A549 (cell line): ENCODE measurements at regions not wholly inside any gene's neighbourhood (a gene's known extent, or its start where the extent isn't known, plus 50 kb on each side); places are given as distances from the start of the nearest gene placed in this dataset.

Experiments used
- ATAC-seq, 2 experiments: fragments of 200-7000 bp in 1 of 2; fragments of >200 bp in 1 of 2; cut with Nextera tagmentation in 1 of 2; cut with Tn5 transposase in 1 of 2; 3 replicates each; pipeline versions ENCODE4 v1.8.0 to v1.9.1; 2018 to 2020; ENCODE audit warnings: mild to moderate bottlenecking in 1 of 2, moderate library complexity in 1 of 2
- CTCF ChIA-PET: fragments of 300-600 bp; sonication (Branson Sonifier 250); formaldehyde crosslinking; extraction: SDS; loops from one replicate; lab custom pipeline; 2021; ENCODE audit warnings: antibody characterized with exemption, inconsistent platforms; lab: Yijun Ruan, JAX
- POLR2A ChIA-PET: fragments of 350-600 bp; formaldehyde crosslinking; extraction: SDS; loops from one replicate; lab custom pipeline; 2021; ENCODE audit warnings: antibody characterized with exemption, inconsistent platforms; lab: Yijun Ruan, JAX
- DNase-seq, 2 experiments: peaks; one replicate each; pipeline versions ENCODE4 v3.0.0 to v3.0.0-alpha.2; 2011 to 2016; ENCODE audit warnings: low read depth in 1 of 2, low spot score in 1 of 2
- FAIRE-seq: peaks from 2 replicates; lab custom pipeline; 2011; peaks lifted over from hg19 to GRCh38; lab: Jason Lieb, UNC
- H3K27ac ChIP-seq, 2 experiments: fragments of >200 bp; sonication (Bioruptor Twin); formaldehyde crosslinking; 3 replicates each; pipeline ENCODE4 v1.5.1; 2016 to 2017
- H3K4me1 ChIP-seq: fragments of >200 bp; sonication (Bioruptor Twin); formaldehyde crosslinking; 3 replicates; pipeline ENCODE4 v1.6.1; 2016
- H3K4me2 ChIP-seq: fragments of >200 bp; sonication (Bioruptor Twin); formaldehyde crosslinking; 3 replicates; pipeline ENCODE4 v1.6.1; 2016
- H3K4me3 ChIP-seq: fragments of >200 bp; sonication (Bioruptor Twin); formaldehyde crosslinking; 3 replicates; pipeline ENCODE4 v1.5.1; 2016
- H3K9me3 ChIP-seq: fragments of >200 bp; sonication (Bioruptor Twin); formaldehyde crosslinking; 3 replicates; pipeline ENCODE4 v1.6.1; 2016
- CBX2 ChIP-seq: fragments of 200-600 bp; sonication (generic); IDR thresholded peaks from 2 replicates; pipeline ENCODE4 v1.6.1; 2016; ENCODE audit warnings: low read depth, mild to moderate bottlenecking, borderline replicate concordance
- CEBPB ChIP-seq, 2 experiments: fragments of >200 bp in 1 of 2; sonication (Bioruptor Twin) in 1 of 2; formaldehyde crosslinking in 1 of 2; IDR thresholded peaks; 2 replicates each; pipeline ENCODE4 v1.6.1; 2012 to 2016
- CHD4 ChIP-seq: fragments of 200-600 bp; sonication (generic); IDR thresholded peaks from 2 replicates; pipeline ENCODE4 v1.6.1; 2016; ENCODE audit warnings: antibody characterized with exemption, mild to moderate bottlenecking, borderline replicate concordance
- EHF ChIP-seq: fragments of 250-450 bp; sonication (Bioruptor Pico); IDR thresholded peaks from 2 replicates; pipeline ENCODE4 v1.5.0; 2020; ENCODE audit warnings: mild to moderate bottlenecking
- EP300 ChIP-seq, 2 experiments: fragments of >200 bp; sonication (Bioruptor Twin); formaldehyde crosslinking; IDR thresholded peaks; 2 replicates in 1 of 2; 3 replicates in 1 of 2; pipeline ENCODE4 v1.6.1; 2016 to 2017
- FOSL2 ChIP-seq, 2 experiments: fragments of 450-650 bp in 1 of 2; fragments of >200 bp in 1 of 2; sonication (Bioruptor Twin) in 1 of 2; formaldehyde crosslinking; IDR thresholded peaks; 2 replicates each; pipeline versions ENCODE4 v1.5.0 to v1.6.1; 2016 to 2020; ENCODE audit warnings: mild to moderate bottlenecking in 1 of 2, moderate library complexity in 1 of 2
- GATA3 ChIP-seq: IDR thresholded peaks from 2 replicates; pipeline ENCODE4 v1.6.1; 2012; ENCODE audit warnings: borderline replicate concordance
- HEYL ChIP-seq: fragments of 250-450 bp; sonication (Bioruptor Pico); IDR thresholded peaks from 2 replicates; pipeline ENCODE4 v1.8.0; 2021; ENCODE audit warnings: mild to moderate bottlenecking, moderate library complexity
- HOXA7 ChIP-seq: fragments of 250-450 bp; sonication (Bioruptor Pico); IDR thresholded peaks from 2 replicates; pipeline ENCODE4 v1.5.0; 2020; ENCODE audit warnings: mild to moderate bottlenecking, moderate library complexity
- HOXB13 ChIP-seq: fragments of 250-450 bp; sonication (Bioruptor Pico); IDR thresholded peaks from 2 replicates; pipeline ENCODE4 v1.5.0; 2020; ENCODE audit warnings: low read depth, mild to moderate bottlenecking, moderate library complexity
- HOXB5 ChIP-seq: fragments of 250-450 bp; sonication (Bioruptor Pico); IDR thresholded peaks from 2 replicates; pipeline ENCODE4 v1.5.0; 2020; ENCODE audit warnings: mild to moderate bottlenecking, moderate library complexity
- JUN ChIP-seq, 2 experiments: fragments of >200 bp; sonication (Bioruptor Twin); formaldehyde crosslinking; IDR thresholded peaks; 2 replicates in 1 of 2; 3 replicates in 1 of 2; pipeline ENCODE4 v1.6.1; 2016 to 2017
- KDM1A ChIP-seq: fragments of 200-600 bp; sonication (generic); IDR thresholded peaks from 2 replicates; pipeline ENCODE4 v1.6.1; 2016; ENCODE audit warnings: low read depth, mild to moderate bottlenecking
- KDM5A ChIP-seq: fragments of 200-600 bp; sonication (generic); IDR thresholded peaks from 2 replicates; pipeline ENCODE4 v1.6.1; 2016; ENCODE audit warnings: antibody characterized with exemption, mild to moderate bottlenecking
- MAFK ChIP-seq: fragments of 450-650 bp; IDR thresholded peaks from 2 replicates; pipeline ENCODE4 v1.6.1; 2014; ENCODE audit not compliant: partially characterized antibody
- MYC ChIP-seq: IDR thresholded peaks from 2 replicates; pipeline ENCODE4 v1.6.1; 2012; ENCODE audit warnings: mild to moderate bottlenecking, inconsistent platforms, low read length, improper control_type of control experiment, borderline replicate concordance
- NPAS2 ChIP-seq: fragments of 250-450 bp; sonication (Bioruptor Pico); IDR thresholded peaks from 2 replicates; pipeline ENCODE4 v1.8.0; 2022; ENCODE audit warnings: mild to moderate bottlenecking, moderate library complexity, borderline replicate concordance
- PHF8 ChIP-seq: fragments of 200-600 bp; sonication (generic); IDR thresholded peaks from 2 replicates; pipeline ENCODE4 v1.6.1; 2016; ENCODE audit warnings: low read depth, mild to moderate bottlenecking, antibody characterized with exemption, moderate library complexity, borderline replicate concordance
- POLR2AphosphoS2 ChIP-seq: conservative IDR thresholded peaks from 2 replicates; pipeline ENCODE4 v1.6.1; 2012; ENCODE audit warnings: low read length, improper control_type of control experiment, inconsistent platforms
- RAD21 ChIP-seq, 2 experiments: fragments of >200 bp in 1 of 2; sonication (Bioruptor Twin) in 1 of 2; formaldehyde crosslinking in 1 of 2; IDR thresholded peaks in 1 of 2; conservative IDR thresholded peaks in 1 of 2; 2 replicates in 1 of 2; 3 replicates in 1 of 2; pipeline ENCODE4 v1.6.1; 2012 to 2018; ENCODE audit warnings: inconsistent platforms in 1 of 2
- RARB ChIP-seq: fragments of 250-450 bp; sonication (Bioruptor Pico); IDR thresholded peaks from 2 replicates; pipeline ENCODE4 v1.8.0; 2021; ENCODE audit warnings: mild to moderate bottlenecking, moderate library complexity
- RFX5 ChIP-seq: fragments of 450-650 bp; IDR thresholded peaks from 2 replicates; pipeline ENCODE4 v1.7.1; 2014; ENCODE audit warnings: antibody characterized with exemption, mild to moderate bottlenecking, moderate library complexity
- SMC3 ChIP-seq: fragments of >200 bp; sonication (Bioruptor Twin); formaldehyde crosslinking; IDR thresholded peaks from 3 replicates; pipeline ENCODE4 v1.6.1; 2018; ENCODE audit warnings: inconsistent platforms
- SREBF2 ChIP-seq: fragments of 450-650 bp; IDR thresholded peaks from 2 replicates; pipeline ENCODE4 v1.6.1; 2014; ENCODE audit warnings: mild to moderate bottlenecking, moderate library complexity
- TP53 ChIP-seq: fragments of 250-450 bp; sonication (Bioruptor Pico); IDR thresholded peaks from 2 replicates; pipeline ENCODE4 v1.5.0; 2021; ENCODE audit warnings: mild to moderate bottlenecking, moderate library complexity
- WGBS: methylation state at CpG from one replicate; pipeline ENCODE4 v1.1.6; 2017; ENCODE audit errors: missing lambda C conversion rate; 5-methylcytosine and 5-hydroxymethylcytosine counted together
- TF ChIP-seq, protein P1 (sequence below): IDR thresholded peaks from 2 replicates; pipeline ENCODE4 v1.6.1; 2012
- TF ChIP-seq, protein P2 (sequence below): fragments of 450-650 bp; IDR thresholded peaks from 2 replicates; pipeline ENCODE4 v1.6.1; 2014; ENCODE audit warnings: antibody characterized with exemption
- TF ChIP-seq, protein P3 (sequence below): fragments of 150-350 bp; IDR thresholded peaks from 2 replicates; pipeline ENCODE4 v1.6.1; 2014; ENCODE audit warnings: low read depth, mild to moderate bottlenecking, low read length
- TF ChIP-seq, protein P4 (sequence below): IDR thresholded peaks from 2 replicates; pipeline ENCODE4 v1.6.1; 2012
- TF ChIP-seq, protein P5 (sequence below): fragments of >200 bp; sonication (Bioruptor Twin); formaldehyde crosslinking; IDR thresholded peaks from 3 replicates; pipeline ENCODE4 v1.5.1; 2016
- TF ChIP-seq, protein P6 (sequence below): fragments of >200 bp; sonication (Bioruptor Twin); formaldehyde crosslinking; IDR thresholded peaks from 3 replicates; pipeline ENCODE4 v1.6.1; 2016

DNA sequence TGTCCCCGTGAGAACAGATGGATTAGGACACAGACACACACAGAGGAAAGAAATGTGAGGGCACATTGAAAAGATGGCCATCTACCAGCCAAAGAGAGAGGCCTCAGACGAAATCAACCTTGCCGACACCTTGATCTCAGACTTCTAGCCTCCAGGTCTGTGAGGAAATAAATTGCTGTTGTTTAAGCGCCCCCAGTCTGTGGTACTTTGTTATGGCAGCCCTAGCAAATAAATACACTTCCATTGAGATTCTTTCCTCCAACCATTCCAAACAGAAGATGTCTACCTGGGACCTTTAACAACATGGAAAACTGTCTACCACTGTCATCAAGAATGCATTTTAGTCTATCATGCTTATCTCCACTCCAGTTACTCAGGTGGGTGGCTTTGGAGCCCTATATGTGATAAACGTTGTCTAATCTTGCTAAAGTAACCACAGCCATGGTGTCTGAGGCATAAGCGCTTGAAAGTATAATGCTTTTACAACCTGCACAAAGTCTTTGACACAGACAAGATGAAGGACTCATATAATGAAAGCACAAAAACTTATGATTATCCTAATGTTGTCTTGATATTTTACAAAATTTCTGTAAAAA is 244.3 kb downstream of the MTERF1 start:
- no peak for FAIRE-seq
- no peak overlapping the region for H3K4me3 ChIP-seq
- ATAC-seq = peak in 1 of 2 experiments; percentile 73; a peak in 3 of 6 replicates
- TF ChIP-seq, protein P1, sequence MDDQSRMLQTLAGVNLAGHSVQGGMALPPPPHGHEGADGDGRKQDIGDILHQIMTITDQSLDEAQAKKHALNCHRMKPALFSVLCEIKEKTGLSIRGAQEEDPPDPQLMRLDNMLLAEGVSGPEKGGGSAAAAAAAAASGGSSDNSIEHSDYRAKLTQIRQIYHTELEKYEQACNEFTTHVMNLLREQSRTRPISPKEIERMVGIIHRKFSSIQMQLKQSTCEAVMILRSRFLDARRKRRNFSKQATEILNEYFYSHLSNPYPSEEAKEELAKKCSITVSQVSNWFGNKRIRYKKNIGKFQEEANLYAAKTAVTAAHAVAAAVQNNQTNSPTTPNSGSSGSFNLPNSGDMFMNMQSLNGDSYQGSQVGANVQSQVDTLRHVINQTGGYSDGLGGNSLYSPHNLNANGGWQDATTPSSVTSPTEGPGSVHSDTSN = no peak
- TF ChIP-seq, protein P2, sequence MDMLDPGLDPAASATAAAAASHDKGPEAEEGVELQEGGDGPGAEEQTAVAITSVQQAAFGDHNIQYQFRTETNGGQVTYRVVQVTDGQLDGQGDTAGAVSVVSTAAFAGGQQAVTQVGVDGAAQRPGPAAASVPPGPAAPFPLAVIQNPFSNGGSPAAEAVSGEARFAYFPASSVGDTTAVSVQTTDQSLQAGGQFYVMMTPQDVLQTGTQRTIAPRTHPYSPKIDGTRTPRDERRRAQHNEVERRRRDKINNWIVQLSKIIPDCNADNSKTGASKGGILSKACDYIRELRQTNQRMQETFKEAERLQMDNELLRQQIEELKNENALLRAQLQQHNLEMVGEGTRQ = no peak
- TF ChIP-seq KDM1A = no peak
- TF ChIP-seq EP300 (IDR thresholded peaks at IDR 0.05) = no peak
- no peak for TF ChIP-seq HOXB5 (CRISPR knock-in tag)
- no peak for TF ChIP-seq CHD4
- TF ChIP-seq, protein P3, sequence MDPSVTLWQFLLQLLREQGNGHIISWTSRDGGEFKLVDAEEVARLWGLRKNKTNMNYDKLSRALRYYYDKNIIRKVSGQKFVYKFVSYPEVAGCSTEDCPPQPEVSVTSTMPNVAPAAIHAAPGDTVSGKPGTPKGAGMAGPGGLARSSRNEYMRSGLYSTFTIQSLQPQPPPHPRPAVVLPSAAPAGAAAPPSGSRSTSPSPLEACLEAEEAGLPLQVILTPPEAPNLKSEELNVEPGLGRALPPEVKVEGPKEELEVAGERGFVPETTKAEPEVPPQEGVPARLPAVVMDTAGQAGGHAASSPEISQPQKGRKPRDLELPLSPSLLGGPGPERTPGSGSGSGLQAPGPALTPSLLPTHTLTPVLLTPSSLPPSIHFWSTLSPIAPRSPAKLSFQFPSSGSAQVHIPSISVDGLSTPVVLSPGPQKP = no peak
- no peak for TF ChIP-seq JUN (IDR thresholded peaks at IDR 0.05)
- TF ChIP-seq RAD21 (conservative IDR thresholded peaks at IDR 0.05 in 1 of 2, IDR thresholded peaks at IDR 0.05 in 1 of 2) = peak; percentile 55 to 70; a peak in 4 of 5 replicates
- no peak for TF ChIP-seq FOSL2 (IDR thresholded peaks at IDR 0.05)
- TF ChIP-seq FOSL2 (CRISPR knock-in tag; IDR thresholded peaks at IDR 0.05) = no peak
- TF ChIP-seq SMC3 = peak; percentile 44
- TF ChIP-seq, protein P4, sequence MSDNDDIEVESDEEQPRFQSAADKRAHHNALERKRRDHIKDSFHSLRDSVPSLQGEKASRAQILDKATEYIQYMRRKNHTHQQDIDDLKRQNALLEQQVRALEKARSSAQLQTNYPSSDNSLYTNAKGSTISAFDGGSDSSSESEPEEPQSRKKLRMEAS = no peak
- no peak for TF ChIP-seq HOXB13 (CRISPR knock-in tag)
- no peak for TF ChIP-seq NPAS2 (CRISPR knock-in tag)
- TF ChIP-seq, protein P5, sequence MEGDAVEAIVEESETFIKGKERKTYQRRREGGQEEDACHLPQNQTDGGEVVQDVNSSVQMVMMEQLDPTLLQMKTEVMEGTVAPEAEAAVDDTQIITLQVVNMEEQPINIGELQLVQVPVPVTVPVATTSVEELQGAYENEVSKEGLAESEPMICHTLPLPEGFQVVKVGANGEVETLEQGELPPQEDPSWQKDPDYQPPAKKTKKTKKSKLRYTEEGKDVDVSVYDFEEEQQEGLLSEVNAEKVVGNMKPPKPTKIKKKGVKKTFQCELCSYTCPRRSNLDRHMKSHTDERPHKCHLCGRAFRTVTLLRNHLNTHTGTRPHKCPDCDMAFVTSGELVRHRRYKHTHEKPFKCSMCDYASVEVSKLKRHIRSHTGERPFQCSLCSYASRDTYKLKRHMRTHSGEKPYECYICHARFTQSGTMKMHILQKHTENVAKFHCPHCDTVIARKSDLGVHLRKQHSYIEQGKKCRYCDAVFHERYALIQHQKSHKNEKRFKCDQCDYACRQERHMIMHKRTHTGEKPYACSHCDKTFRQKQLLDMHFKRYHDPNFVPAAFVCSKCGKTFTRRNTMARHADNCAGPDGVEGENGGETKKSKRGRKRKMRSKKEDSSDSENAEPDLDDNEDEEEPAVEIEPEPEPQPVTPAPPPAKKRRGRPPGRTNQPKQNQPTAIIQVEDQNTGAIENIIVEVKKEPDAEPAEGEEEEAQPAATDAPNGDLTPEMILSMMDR = peak; percentile 42
- no peak for TF ChIP-seq RARB
- TF ChIP-seq MAFK = no peak
- 35% methylated on average over 6 of the region's 6 CpGs for WGBS
- no peaks in the 10 kb centered on the region for H3K9me3 ChIP-seq
- no peak overlapping the region for H3K27ac ChIP-seq
- CTCF ChIA-PET = interaction anchor here (0.9 kb wide), 1 partner anchor 546 kb away, joined by 3 read pairs; no protein-coding TSS in a partner anchor
- POLR2A ChIA-PET = no interaction called here
- DNase-seq = peak in 1 of 2 experiments; percentile 46
- peaks cover under 1% of the 10 kb centered on the region; the same call in 1 of the 3 replicates for H3K4me1 ChIP-seq
- H3K4me2 ChIP-seq = no peak overlapping the region

DNA sequence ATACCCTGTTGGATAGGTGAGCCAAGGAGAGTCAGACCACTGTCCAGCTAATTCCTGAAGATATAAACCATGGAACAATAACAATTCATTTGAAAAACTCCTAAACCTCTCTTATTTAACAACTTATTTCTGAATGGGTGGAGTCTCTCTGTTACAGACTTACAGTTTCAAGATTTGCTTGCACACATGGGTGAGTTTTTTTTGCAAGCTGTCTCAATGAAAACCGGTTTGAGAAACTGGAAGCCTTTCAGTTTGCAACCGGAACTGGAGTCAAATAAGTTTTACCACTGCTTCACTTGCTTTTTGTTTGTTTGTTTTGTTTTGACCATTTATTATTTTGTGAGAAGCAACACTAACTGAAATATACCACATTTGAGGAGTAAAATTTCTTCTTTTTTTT is 243.8 kb downstream of the MTERF1 start:
- Histone ChIP-seq H3K4me2 (no peak overlapping the region), H3K9me3 (no peaks in the 10 kb centered on the region), H3K4me1 (no peaks in the 10 kb centered on the region), H3K27ac (no peak overlapping the region), H3K4me3 (no peak overlapping the region)
- ChIA-PET POLR2A (no interaction called here), CTCF (interaction anchor here (0.5 to 0.9 kb wide), 2 partner anchors 173 to 547 kb away, joined by 3 read pairs; no protein-coding TSS in a partner anchor)
- FAIRE-seq = no peak
- TF ChIP-seq KDM5A (no peak), HEYL (CRISPR knock-in tag) (no peak), GATA3 (no peak), CEBPB (IDR thresholded peaks at IDR 0.05) (no peak), MYC (no peak), CBX2 (no peak), RFX5 (no peak), EHF (CRISPR knock-in tag) (no peak), HOXA7 (no peak), PHF8 (no peak), POLR2AphosphoS2 (no peak), TP53 (CRISPR knock-in tag) (no peak), SREBF2 (no peak), HOXB5 (CRISPR knock-in tag) (no peak), CHD4 (no peak)
- TF ChIP-seq, protein P6, sequence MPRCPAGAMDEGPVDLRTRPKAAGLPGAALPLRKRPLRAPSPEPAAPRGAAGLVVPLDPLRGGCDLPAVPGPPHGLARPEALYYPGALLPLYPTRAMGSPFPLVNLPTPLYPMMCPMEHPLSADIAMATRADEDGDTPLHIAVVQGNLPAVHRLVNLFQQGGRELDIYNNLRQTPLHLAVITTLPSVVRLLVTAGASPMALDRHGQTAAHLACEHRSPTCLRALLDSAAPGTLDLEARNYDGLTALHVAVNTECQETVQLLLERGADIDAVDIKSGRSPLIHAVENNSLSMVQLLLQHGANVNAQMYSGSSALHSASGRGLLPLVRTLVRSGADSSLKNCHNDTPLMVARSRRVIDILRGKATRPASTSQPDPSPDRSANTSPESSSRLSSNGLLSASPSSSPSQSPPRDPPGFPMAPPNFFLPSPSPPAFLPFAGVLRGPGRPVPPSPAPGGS = no peak
- TF ChIP-seq, protein P4 = no peak
- 39% methylated on average over 2 of the region's 2 CpGs for WGBS
- no peak for DNase-seq
- no peak for ATAC-seq
